ENCODE measurements at regions not wholly inside any gene's neighbourhood (a gene's known extent, or its start where the extent isn't known, plus 50 kb on each side); places are given as distances from the start of the nearest gene placed in this dataset.

- no peak for DNase-seq (ENCODE audit: low read depth in 2 of 2)
These were observed 186.0 kb downstream of the KIF20B start for GRCh38 chr10:89887406-89887805.

- no peak for DNase-seq (ENCODE audit: low read depth in 2 of 2)
These were observed 186.4 kb downstream of the KIF20B start for GRCh38 chr10:89887830-89888229.

DNA sequence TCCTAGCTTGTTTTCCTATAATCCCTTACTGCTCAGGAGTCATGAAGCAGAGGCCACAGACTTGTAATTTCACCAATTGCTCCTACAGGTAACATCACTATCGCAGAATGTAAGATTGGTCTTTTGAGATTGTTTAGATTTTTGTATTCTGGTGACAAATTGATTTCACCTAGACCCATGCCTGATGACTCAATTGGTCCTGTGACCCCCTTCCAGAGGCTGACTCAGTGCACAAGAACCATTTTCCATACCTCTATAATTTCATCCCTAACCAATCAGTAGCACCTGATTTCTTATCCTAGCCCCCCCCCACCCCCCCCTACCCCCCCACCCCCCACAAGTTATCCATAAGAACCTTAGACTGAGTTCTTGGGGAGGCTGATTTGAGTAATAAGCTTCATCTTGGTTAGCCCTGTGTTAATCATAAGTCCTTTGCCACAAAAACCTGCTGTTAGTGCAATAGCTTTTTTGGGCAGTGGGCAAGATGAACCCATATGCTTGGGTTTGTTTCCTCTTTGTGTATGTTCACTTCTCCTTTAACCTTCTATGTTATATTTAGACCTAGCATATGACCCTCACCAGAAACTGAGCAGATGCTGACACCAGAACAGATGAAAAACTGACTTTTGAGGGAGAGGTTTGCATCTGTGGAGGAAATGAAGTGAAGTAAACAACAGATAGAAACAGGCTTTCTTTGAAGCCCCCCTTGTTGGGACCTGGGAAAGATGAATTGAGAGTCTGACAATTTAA is 187.1 kb downstream of the KIF20B start:
- no peak for DNase-seq (ENCODE audit: low read depth in 2 of 2)

GRCh38 chr10:89889606-89890005 is 188.2 kb downstream of the KIF20B start:
- DNase-seq (ENCODE audit: low read depth in 2 of 2), result no peak

- DNase-seq (ENCODE audit: low read depth in 2 of 2), result no peak
These were observed 189.7 kb downstream of the KIF20B start for GRCh38 chr10:89891006-89891535.

- DNase-seq (ENCODE audit: low read depth in 2 of 2), result no peak
These were observed 192.7 kb downstream of the KIF20B start for GRCh38 chr10:89894051-89894450.

DNA sequence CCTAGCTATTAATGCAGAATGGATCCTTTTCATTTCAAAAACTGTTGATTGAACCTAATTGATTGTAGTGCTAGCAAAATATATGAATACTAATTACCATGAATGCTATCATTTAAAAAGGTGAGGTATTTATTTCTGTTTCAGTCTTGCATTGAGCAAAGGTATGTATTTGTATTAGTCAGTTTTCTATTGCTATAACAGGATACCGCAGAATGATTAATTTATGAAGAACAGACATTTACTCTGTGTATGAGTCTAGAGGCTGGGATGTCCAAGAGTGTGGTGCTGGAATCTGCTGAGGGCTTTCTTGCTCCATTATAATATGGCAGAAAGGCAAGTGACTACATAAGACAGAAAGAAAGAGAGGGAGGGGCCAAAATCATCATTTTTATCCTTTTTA is 199.2 kb downstream of the KIF20B start:
- DNase-seq (ENCODE audit: low read depth in 2 of 2), result no peak

DNA sequence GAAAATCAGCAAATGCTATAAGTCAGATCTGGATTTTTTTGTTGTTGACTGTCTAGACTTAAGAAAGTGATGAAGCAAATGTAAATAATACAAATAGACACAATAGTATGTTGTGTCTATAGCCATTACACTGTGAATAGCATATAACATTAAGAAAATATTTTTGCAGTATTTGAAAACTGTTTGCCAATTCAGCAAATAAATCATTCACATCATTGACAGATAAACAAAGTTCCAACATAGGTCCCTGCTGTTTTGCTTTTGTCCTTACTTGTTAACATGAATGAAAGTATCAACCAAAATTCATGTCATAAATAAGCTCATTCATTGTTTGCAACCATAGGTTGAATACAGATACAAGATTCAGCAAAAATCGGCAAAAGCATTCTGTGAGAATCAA is 200.5 kb downstream of the KIF20B start:
- DNase-seq (ENCODE audit: low read depth in 2 of 2), result no peak

DNA sequence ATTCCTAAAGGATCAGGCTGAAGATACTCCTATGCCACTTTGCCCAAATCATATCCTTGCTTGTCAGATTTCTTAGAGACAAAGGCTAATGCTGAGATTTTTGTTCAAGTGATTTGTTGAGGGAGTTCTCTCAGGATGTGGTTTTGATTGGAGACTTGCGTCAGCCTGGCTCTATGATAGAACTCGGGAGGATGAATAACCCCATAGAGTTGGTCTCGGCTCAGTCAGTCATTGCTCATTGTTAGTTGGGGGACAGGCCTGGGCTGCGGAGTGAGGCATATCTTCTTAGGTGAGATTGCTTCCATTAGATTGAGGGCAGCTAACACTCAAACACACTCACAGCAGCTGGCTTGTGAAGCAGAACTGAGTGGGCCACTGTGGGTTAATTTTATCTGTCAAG is 203.4 kb downstream of the KIF20B start:
- no peak for DNase-seq (ENCODE audit: low read depth in 2 of 2)

DNA sequence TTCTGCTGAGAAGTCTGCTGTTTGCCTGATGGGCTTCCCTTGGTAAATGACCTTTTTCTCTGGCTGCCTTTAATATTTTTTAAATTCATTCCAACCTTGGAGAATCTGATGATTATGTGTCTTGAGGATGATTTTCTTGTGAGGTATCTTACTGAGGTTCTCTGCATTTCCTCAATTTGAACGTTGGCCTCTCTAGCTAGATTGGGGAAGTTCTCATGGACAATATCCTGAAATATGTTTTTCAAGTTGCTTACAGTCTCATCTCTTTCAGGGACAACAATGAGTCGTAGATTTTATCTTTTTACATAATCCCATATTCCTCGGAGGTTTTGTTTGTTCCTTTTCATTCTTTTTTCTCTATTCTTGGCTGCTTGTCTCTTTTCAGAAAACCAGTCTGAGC is 208.4 kb downstream of the KIF20B start:
- no peak for DNase-seq (ENCODE audit: low read depth in 2 of 2)

DNA sequence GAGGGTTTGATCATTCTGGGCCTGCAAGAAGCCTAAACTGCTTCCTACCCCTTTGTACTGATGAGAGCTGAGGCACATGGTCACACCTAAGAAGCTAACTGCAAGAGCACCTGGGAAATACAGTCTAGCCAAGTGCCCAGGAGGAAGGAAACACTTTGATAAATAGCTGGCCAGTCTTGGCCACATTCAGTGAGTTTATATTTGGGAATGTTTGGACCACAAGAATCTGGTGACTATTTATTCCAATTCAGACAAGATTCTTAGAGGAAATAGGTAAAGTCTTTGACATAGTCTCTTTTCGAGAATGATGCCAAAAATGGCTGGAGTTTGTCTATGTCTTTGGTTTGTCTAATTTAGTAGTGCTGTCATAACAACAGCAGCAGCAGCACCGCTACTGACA is 213.6 kb downstream of the KIF20B start:
- no peak for DNase-seq (ENCODE audit: low read depth in 2 of 2)

DNA sequence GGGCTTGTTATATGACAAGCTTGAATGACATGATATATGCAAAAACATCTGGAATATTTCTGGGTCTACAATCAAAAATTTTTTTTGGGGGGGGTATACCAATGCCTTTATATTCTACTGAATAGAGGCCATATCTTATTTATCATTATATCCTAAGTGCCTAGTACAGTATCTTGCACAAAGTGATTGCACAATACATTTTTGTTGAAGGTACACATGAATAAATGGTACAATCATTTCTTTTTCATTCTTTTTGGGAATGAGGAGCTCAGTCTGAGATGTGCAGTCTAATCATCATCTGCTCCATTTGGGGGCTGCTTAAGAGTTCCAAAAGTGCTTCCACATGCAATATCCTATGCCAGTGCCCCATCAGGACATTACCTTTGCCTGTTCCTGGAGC is 214.6 kb downstream of the KIF20B start:
- no peak for DNase-seq (ENCODE audit: low read depth in 2 of 2)

DNA sequence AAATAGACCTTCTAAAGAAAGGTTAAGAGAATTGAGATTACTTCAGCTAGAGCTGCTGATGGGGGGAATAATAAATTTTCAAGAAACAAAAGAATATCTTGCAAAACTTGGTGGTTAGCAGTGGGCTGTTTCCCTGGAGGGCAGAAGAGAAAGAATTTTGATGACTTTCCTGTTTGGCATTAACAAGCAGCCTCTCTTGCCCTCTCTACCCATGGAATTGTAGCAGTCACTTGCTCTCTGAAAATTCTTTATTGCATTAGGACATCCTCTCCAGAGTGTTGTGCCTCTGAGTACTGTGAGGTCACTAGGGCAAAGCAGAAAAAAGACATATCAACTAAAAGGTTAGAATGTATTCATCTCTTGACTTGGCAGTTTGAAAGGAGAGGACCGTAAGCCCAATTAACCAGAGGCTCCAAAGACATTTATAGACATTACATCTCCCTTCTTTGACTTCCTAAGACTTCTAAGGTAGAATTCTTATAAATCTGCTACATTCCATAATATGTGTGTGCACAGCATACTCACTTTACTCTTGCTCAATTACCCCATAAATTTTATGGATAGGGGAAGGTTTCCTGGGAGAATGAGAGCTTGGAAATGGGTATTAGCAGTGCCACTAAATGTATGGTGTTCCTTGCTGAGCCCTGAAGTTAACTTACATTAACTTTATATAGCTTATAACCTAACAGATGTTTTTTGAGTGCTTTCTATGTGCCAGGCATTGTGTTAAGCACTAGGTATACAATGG is 215.3 kb downstream of the KIF20B start:
- DNase-seq (ENCODE audit: low read depth in 2 of 2), result no peak

GRCh38 chr10:89921403-89921802 is 220.0 kb downstream of the KIF20B start:
- no peak for DNase-seq (ENCODE audit: low read depth in 2 of 2)

- no peak for DNase-seq (ENCODE audit: low read depth in 2 of 2)
These were observed 222.3 kb downstream of the KIF20B start for GRCh38 chr10:89923661-89924060.

- no peak for DNase-seq (ENCODE audit: low read depth in 2 of 2)
These were observed 222.9 kb downstream of the KIF20B start for GRCh38 chr10:89924261-89924660.

GRCh38 chr10:89926736-89927135 is 225.3 kb downstream of the KIF20B start:
- no peak for DNase-seq (ENCODE audit: low read depth in 2 of 2)

GRCh38 chr10:89929282-89930026 is 228.1 kb downstream of the KIF20B start:
- DNase-seq (ENCODE audit: low read depth in 2 of 2), result no peak

- DNase-seq (ENCODE audit: low read depth in 2 of 2), result no peak
These were observed 236.1 kb downstream of the KIF20B start for GRCh38 chr10:89937494-89937893.

DNA sequence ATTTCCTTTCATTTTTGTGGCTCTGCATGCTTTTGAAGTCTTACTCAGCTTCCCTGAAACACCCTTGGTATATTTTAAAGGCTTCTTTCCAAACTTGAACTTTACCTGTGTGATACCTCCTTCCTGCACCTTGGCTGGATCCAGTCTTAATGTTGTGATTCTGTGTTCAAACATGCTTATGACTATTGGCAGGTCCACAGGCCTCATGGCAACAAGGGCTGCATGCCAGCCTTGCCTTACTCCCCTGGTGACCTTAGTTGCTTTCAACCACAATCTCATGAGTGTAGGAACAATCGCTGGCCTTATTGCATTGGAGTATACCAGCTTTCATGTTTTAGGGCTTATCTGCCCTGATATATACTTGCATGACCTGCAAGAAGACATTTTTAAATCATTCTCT is 238.7 kb downstream of the KIF20B start:
- no peak for DNase-seq (ENCODE audit: low read depth in 2 of 2)

DNA sequence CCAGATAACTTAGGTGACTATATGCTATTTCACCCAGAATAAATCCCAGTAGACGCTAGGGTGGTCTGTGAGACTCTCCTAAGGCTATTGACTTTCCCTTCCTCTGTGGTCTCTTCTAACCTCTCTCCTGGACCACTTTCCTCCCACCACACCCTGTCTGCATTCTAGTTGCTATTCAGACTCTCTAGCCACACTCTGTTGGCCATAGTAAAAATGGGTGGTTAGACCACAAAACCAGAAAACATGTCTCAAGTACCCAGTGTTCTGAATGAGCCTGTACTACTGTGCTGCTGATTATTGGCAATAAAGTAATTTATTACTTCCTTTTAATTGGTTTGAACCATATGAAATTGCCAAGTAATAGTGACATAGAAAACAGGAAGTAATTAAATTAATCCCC is 240.8 kb downstream of the KIF20B start:
- no peak for DNase-seq (ENCODE audit: low read depth in 2 of 2)

GRCh38 chr10:89944138-89944537 is 242.7 kb downstream of the KIF20B start:
- DNase-seq (ENCODE audit: low read depth in 2 of 2), result no peak
